HG03025 (cell line): ENCODE measurements at regions not wholly inside any gene's neighbourhood (a gene's known extent, or its start where the extent isn't known, plus 50 kb on each side); places are given as distances from the start of the nearest gene placed in this dataset.
"Not testable (repeated sequence)": the region's sequence is repeated elsewhere in the genome, so short reads cannot be mapped to it uniquely, and the experiment has no call there.

Experiments used
- ATAC-seq: cut with Tn5 transposase; IDR thresholded peaks from one replicate; pipeline ENCODE4 v1.9.1; 2021; ENCODE audit warnings: mild to moderate bottlenecking, moderate library complexity; ENCODE audit not compliant: unreplicated experiment, low FRiP score

DNA sequence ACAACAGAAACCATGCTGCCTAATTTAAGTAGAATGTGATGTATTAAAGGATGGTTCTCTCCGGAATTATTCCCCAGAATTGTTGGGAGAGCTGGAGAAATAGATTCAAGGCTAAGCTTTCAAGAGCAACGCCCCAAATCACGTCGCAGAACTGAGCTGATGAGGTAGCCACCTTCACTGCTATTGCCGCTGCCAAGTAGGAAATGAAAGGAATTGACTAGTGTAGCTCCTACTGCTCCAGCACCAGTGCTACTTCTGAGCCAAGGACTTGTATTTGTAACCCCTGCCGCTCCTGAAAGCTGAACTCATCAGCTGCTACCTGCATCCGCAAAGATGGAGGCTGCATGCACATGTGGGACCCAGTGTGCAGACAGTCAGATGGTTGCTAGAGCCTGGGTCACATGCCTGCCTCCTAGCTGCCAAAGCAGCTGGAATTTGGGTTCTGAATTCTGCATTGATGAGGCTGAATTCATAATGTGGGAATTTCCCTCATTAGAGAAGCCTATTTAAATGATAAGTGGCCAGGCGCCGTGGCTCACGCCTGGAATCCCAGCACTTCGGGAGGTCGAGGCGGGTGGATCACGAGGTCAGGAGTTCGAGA lies 173.9 kb downstream of the PDGFRA start:
- ATAC-seq = no peak

DNA sequence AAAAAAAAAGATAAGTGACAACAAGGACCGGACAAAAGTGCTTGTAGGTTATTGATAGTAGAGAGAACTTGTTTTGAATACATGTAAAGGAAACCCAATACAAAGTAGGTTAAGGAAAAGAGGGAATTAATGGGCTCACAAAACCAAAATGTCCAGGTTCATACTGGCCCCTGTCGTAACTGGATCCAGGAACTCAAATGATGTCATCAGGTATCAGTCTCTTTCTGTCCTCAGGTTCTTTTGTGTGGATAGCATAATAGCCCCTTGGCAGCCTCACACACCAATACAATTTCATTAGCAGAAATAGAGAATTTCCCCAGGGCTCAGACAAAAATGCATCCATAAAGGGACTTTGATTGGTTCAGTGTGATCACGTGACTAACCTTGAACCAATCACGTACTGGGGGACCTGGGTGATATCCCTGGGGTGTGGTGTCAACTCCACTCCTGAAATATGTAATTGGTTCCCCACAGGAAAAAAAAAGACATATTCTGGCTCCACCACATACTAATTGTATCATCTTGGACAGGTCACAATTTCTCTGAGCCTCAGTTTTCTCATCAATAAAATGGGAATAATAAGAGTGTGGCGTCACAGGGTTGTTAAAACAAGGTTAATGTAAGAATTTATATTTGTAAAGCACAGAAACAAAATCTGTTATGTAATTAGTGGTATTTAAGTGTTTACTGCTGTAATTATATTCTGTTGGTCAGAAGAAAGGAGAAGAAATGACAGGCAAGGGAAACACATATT lies 174.8 kb downstream of the PDGFRA start:
- no peak for ATAC-seq

DNA sequence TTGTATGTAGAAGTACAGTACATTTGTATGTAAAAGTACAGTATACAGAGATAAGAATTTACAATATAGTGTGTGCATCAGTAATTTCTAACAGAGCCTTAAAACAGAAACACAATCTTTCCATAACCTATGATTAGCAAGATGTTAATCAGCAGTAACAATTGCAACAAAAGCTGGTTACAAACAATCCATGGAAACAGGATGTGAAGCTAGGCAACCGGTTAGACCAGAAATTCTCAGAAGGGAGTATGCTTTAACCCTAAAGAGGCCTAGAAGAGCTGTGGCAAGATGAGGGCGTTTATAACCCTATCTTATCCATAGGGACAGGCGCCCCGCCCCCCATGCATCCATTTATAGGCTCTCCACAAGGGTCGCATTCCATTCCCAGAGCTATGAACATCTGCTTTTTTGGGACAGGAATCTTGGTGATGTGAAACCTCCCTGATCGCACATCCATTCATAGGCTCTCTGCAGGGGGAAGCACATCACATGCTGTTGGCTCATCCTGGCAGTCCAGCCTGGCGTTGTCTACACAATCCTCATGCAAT lies 180.3 kb downstream of the PDGFRA start:
- not testable (repeated sequence) for ATAC-seq

DNA sequence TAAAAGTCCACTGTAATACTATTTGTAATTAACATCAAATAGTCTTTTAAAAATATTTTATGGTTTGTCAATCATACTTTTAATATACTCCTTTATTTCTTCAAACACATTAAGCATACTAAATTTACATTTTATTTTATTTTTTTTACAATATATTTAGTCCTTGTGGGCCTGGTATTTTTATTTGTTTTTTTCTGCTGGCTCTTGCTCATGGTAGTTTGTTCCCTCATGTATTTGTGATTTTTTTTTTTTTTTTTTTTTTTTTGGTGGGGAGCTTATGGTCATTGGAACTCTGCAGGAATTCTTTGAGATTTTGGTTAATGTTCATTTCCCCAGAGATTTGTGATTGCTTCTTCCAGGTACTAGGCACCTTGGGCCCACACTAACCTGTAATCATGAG lies 185.5 kb downstream of the PDGFRA start:
- ATAC-seq = no peak

DNA sequence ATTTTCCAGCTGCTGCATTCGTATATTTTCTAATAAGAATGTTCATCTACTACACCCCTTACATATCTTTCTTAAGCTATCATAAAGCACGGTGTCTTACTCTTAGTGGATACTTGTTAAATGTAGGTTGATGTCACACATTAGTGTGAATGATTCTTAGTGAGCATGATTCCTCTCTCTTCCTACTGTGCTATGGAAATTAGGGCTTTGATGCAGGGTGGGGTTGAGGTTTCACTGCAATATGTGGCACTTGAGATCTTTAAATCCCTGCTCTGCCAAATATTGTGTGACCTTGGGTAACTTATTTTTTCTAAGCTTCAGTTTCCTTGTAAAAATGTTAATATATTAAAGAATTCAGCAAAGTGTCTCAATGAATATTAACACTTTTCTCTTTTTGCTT lies 188.4 kb downstream of the PDGFRA start:
- no peak for ATAC-seq

DNA sequence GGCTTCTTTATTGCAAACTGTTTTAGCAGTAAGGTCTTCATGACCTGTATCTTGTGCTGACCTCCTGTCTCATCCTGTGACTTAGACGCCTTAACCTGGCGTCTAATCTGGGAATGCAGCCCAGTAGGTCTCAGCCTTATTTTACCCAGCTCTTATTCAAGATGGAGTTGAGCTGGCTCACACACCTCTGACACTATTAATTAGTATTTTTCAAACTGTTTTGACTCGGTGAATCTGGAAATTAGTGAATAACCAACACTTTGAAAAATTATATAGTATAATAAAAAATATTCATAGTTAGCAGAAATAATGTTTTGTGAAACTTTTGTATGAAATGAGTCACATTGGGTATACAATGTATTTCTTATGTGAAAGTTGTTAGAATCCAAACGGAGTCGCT lies 189.4 kb downstream of the PDGFRA start:
- no peak for ATAC-seq

GRCh38 chr4:54423066-54423465 lies 194.0 kb downstream of the PDGFRA start:
- ATAC-seq = no peak

DNA sequence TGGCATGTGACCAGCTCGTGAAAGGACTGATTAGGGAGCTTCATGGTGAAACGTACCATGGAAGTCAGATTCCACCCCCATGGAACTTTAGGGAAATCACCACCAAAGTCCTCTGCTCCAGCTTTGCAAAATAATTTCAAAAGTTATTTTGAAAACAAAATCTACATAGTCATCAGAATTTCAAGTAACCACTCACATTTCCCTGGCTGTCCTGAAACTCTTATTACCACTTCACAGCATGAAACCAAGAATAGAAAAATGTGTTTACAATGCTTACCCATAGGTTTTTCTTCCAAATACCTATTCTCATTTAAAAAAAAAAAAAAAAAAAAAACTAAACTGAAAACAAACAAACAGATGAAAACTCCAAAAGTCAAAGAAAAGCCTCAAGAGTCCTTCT lies 198.7 kb downstream of the PDGFRA start:
- no peak for ATAC-seq

- no peak for ATAC-seq
Observed at GRCh38 chr4:54428940-54429339, 199.8 kb downstream of the PDGFRA start.

- no peak for ATAC-seq
Observed at GRCh38 chr4:54433686-54434085, 204.6 kb downstream of the PDGFRA start.

DNA sequence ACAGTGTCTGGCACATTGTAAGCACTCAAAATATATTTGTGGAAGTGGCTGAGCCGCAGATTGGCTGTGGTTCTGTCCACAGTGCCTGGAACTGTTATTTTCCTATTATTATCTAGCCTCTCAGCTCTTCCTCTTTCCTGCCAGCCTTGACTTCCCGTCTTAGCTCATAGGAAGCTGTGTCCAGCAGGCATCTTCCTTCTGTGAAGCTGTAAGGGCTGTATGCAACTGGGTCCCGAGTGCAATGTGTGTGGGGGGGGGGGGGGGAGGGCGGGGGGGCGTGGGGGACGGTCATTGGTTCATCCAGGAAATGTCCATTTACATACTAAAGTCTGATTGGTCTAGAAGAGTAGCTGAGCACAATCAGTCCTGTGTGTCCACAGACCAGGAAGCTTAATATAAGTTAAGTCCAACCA lies 210.7 kb downstream of the PDGFRA start:
- no peak for ATAC-seq

DNA sequence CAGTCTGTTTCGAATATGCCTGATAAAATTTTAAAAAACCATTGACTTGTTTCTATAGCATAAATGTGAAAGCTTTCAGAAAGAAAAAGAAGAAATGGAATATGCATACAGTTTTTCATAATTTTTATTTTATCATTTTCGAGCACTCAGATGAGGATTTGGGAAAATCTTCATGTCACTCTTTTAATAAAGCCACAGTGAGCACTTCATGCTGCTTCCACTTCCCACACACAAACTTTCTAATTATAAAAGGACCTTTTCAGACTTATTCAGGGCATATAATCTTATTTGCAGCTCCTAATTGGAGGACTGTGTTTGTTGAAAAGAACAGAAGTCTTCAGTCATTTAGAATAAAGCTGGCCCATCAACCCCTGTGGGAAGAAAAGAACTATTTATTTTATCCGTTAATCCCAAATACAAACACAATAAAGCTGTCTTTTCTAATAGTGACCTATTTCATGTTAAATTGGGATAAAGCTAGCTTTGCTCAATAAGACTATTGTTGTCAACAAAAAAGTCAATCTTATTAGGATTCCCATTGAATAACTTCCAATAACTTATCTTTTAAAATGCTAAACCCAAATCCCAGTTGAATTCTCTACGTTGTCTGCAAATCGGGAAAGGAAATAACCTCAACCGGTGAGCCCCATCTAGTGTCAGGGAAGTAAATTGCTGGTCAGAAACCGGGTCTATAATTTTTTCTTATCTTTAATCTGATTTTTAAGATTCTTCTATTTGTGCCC lies 211.5 kb downstream of the PDGFRA start:
- no peak for ATAC-seq

DNA sequence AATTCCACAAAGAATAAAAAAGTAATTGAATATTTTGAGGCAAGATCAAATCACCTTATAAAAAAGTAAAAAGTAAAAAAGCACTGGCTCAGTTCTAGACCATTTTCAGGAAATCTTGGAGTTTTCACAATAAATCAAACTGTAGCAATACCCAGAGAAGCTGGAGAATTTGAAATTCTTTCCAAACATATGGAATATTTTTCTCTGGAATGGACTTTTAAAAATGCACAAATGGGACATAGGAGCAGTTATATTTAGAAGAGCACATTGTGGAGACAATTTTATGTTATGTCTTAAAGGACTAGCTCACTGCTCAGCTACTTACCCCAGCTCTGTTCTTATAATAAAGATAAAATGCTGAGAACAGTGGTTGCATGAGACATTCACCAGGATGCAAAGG lies 211.9 kb upstream of the KIT start:
- no peak for ATAC-seq

GRCh38 chr4:54446581-54446980 lies 211.2 kb upstream of the KIT start:
- no peak for ATAC-seq

- no peak for ATAC-seq
Observed at GRCh38 chr4:54447304-54447703, 210.5 kb upstream of the KIT start.

DNA sequence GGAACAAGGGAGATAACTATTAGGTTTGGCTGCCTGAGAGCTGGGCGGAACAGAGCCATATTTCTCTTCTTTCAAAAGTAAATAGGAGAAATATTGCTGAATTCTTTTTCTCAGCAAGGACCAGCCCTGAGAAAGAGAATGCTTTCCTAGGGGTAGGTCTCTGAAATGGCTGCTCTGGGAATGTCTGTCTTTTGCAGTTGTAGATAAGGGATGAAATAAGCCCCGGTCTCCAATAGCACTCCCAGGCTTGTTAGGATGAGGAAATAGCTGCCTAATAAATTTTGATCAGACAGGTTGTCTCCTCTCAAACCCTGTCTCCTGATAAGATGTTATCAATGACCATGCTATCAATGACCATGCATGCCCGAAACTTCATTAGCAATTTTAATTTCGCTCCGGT lies 207.8 kb upstream of the KIT start:
- no peak for ATAC-seq

- ATAC-seq = not testable (repeated sequence)
Observed at GRCh38 chr4:54466960-54467359, 190.8 kb upstream of the KIT start.

- no peak for ATAC-seq
Observed at GRCh38 chr4:54473077-54473545, 184.6 kb upstream of the KIT start.

DNA sequence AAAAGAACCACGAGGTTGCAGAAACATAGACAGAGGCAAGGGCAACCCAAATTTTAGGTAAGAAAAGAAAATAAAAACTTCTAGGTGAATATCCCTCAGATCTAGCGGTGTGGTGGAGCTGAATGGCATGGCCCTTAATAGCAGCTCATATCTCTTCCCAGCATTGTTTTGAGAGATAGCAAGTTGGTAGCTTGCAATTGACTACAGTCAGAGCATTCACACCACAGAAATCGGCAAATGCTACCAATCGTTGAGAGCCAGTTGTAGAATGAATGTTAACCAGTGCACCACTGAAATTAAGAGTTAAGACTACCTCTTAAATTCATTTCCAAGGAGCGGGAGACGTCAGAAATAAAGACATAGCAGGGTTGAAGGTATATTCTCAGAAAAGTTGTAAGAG lies 184.0 kb upstream of the KIT start:
- no peak for ATAC-seq

GRCh38 chr4:54475546-54475945 lies 182.2 kb upstream of the KIT start:
- ATAC-seq = no peak

DNA sequence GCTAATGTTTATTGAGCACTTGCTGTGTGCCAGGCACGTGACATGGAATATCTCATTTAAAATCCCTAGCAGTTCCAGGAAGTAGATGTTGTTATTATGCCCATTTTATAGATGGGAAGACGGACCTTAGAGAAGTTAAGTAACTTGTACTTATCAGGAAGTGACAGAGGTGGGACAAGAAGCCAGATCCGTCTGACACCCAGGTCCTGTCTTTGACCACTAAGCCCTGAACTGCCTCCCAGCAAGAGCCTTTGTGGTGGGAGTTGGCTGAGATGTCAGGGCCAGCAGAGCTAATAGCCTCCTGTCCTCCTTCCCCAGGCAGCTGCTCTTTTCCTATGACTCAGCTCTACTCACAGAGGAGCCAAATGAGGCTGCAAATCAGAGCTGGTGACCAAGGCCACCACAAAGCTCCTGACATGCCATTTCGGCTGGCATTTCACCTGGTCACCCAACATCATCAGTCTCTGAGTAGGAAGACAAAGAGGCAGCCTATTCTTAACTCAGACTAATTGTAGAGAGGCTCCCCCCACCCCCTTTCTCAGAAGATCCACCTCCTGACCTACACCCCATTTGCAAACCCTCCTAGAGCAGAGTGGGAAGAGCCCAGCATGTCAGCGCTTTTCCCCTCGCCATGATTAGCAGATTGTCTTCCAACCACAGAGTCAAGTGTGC lies 175.1 kb upstream of the KIT start:
- no peak for ATAC-seq
